ENCODE measurements at regions not wholly inside any gene's neighbourhood (a gene's known extent, or its start where the extent isn't known, plus 50 kb on each side); places are given as distances from the start of the nearest gene placed in this dataset.

DNA sequence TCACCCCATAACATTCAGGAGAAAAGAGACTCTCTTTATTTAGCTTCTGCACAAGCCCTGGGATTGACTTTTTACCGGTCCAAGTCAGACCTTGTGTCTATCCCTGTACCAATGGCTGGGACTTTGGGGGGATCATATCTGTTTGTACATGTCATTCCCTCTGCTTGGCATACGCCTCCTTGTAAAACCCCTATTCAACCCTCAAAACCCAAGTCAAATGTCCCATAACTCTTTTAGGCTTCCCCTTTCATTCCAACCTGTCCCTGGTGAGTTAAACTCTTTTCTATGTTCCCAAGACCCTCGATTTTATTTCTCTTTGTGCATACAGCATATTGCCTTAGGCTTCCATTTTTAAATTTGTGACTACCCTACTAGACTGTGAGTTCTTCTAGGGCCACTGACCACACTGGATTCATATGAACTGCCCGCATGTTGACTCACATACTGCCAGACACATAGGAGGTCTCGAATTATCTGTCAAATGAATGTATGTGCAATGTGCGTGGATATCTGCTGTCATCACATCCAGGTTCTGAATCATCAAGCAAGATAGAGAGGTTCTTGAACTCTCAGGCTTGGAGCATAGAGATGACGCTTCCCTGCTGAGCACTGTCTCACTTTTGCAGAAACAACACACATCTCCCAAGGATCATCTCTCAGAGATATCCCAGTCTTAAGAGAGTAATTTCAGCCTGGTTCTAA lies 548.6 kb upstream of the TBX3 start:
- Mint-ChIP-seq H3K27ac (no peak overlapping the region), H3K4me1 (ENCODE audit: low read depth) (no peaks in the 10 kb centered on the region), H3K9me3 (ENCODE audit: insufficient read depth) (no peaks in the 10 kb centered on the region), H3K27me3 (ENCODE audit: low read depth) (no peaks in the 10 kb centered on the region), H3K36me3 (ENCODE audit: low read depth) (no peaks in the 10 kb centered on the region), H3K4me3 (no peak overlapping the region)
- POLR2A ChIA-PET = no interaction called here
- ATAC-seq (no peak), DNase-seq (no peak)
- CTCF ChIA-PET = no interaction called here

DNA sequence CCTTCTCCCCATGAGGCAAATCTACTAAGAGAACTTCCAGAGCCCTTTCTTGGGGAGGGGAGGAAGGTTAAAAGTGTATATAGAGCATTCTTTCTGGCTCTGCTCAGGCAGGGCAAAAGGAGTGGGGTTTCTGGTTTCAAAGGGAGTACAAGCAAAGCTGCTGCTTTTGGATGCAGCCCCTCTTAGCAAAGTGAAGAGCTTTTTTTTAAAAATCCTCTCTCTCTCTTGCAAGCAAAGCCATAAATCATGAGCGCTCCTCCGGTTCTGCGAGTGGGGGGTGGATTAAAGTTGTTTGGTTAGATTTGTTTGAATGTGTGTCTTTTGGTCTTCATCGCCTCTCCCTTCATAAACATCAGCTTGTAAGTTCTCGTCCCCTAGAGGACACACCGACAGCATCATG lies 546.6 kb upstream of the TBX3 start:
- H3K4me1 Mint-ChIP-seq (ENCODE audit: low read depth) = no peaks in the 10 kb centered on the region
- H3K27me3 Mint-ChIP-seq (ENCODE audit: low read depth) = no peaks in the 10 kb centered on the region
- no peaks in the 10 kb centered on the region for H3K36me3 Mint-ChIP-seq (ENCODE audit: low read depth)
- ChIA-PET POLR2A (no interaction called here), CTCF (no interaction called here)
- ATAC-seq (no peak), DNase-seq (no peak)
- H3K27ac Mint-ChIP-seq = no peak overlapping the region
- no peaks in the 10 kb centered on the region for H3K9me3 Mint-ChIP-seq (ENCODE audit: insufficient read depth)
- H3K4me3 Mint-ChIP-seq = no peak overlapping the region

GRCh38 chr12:115229517-115229916 lies 545.5 kb upstream of the TBX3 start:
- Mint-ChIP-seq H3K27ac (no peak overlapping the region), H3K4me3 (no peak overlapping the region), H3K9me3 (ENCODE audit: insufficient read depth) (no peaks in the 10 kb centered on the region), H3K27me3 (ENCODE audit: low read depth) (no peaks in the 10 kb centered on the region), H3K4me1 (ENCODE audit: low read depth) (no peaks in the 10 kb centered on the region), H3K36me3 (ENCODE audit: low read depth) (no peaks in the 10 kb centered on the region)
- DNase-seq (no peak), ATAC-seq (no peak)
- ChIA-PET POLR2A (no interaction called here), CTCF (no interaction called here)

GRCh38 chr12:115228434-115228833 lies 544.5 kb upstream of the TBX3 start:
- no peaks in the 10 kb centered on the region for H3K9me3 Mint-ChIP-seq (ENCODE audit: insufficient read depth)
- H3K36me3 Mint-ChIP-seq (ENCODE audit: low read depth) = no peaks in the 10 kb centered on the region
- no peaks in the 10 kb centered on the region for H3K27me3 Mint-ChIP-seq (ENCODE audit: low read depth)
- no peak overlapping the region for H3K27ac Mint-ChIP-seq
- CTCF ChIA-PET = no interaction called here
- H3K4me1 Mint-ChIP-seq (ENCODE audit: low read depth) = no peaks in the 10 kb centered on the region
- POLR2A ChIA-PET = no interaction called here
- no peak for DNase-seq
- no peak for ATAC-seq
- no peak overlapping the region for H3K4me3 Mint-ChIP-seq

GRCh38 chr12:115227137-115227615 lies 543.2 kb upstream of the TBX3 start:
- no peak overlapping the region for H3K27ac Mint-ChIP-seq
- DNase-seq = no peak
- CTCF ChIA-PET = no interaction called here
- POLR2A ChIA-PET = no interaction called here
- H3K27me3 Mint-ChIP-seq (ENCODE audit: low read depth) = no peaks in the 10 kb centered on the region
- no peak overlapping the region for H3K4me3 Mint-ChIP-seq
- H3K36me3 Mint-ChIP-seq (ENCODE audit: low read depth) = no peaks in the 10 kb centered on the region
- H3K9me3 Mint-ChIP-seq (ENCODE audit: insufficient read depth) = no peaks in the 10 kb centered on the region
- ATAC-seq = no peak
- H3K4me1 Mint-ChIP-seq (ENCODE audit: low read depth) = no peaks in the 10 kb centered on the region

DNA sequence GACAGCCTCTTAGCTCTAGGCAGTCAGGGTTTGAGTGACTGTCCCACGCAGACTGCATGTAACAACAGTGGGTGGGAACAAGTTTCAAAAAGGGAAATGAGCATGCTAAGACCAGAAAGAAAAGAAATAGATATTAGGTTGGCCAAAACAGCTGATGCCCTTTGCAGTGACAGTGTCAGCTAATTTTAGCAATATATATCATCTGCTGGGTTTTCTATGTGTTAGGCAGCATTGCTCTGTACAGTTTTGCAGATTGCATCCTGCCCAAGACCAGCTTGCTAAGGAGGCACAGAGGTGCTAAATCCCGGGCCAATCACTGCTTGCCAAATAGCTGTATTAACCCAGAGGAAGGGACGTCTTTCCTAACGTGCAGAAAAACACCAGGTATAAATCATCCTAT lies 541.9 kb upstream of the TBX3 start:
- ChIA-PET POLR2A (no interaction called here), CTCF (no interaction called here)
- DNase-seq (no peak), ATAC-seq (no peak)
- Mint-ChIP-seq H3K4me1 (ENCODE audit: low read depth) (no peaks in the 10 kb centered on the region), H3K27me3 (ENCODE audit: low read depth) (no peaks in the 10 kb centered on the region), H3K4me3 (no peak overlapping the region), H3K9me3 (ENCODE audit: insufficient read depth) (no peaks in the 10 kb centered on the region), H3K36me3 (ENCODE audit: low read depth) (no peaks in the 10 kb centered on the region), H3K27ac (no peak overlapping the region)

DNA sequence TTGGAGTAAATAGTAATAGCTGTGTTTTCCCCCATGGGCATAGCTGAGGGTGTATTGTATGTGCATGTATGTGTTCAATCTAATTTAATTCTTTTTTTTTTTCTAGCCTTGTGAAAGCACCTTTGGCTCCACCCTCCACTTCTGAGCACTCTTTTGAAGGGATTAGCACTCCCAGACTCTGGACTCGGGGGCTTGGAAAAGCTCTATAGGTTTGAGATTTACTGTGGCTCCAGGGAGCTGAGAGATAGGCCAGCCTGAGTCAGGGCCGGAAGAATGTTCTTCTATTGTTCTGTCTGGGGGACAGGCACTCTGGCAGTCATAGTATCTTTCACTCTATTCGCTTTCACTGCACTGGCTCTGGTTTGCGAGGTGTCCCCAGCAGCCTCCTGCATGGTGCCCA lies 540.0 kb upstream of the TBX3 start:
- Mint-ChIP-seq H3K4me3 (no peak overlapping the region), H3K9me3 (ENCODE audit: insufficient read depth) (no peaks in the 10 kb centered on the region), H3K4me1 (ENCODE audit: low read depth) (no peaks in the 10 kb centered on the region), H3K27ac (no peak overlapping the region), H3K27me3 (ENCODE audit: low read depth) (no peaks in the 10 kb centered on the region), H3K36me3 (ENCODE audit: low read depth) (no peaks in the 10 kb centered on the region)
- CTCF ChIA-PET = no interaction called here
- DNase-seq = no peak
- POLR2A ChIA-PET = no interaction called here
- ATAC-seq = no peak

DNA sequence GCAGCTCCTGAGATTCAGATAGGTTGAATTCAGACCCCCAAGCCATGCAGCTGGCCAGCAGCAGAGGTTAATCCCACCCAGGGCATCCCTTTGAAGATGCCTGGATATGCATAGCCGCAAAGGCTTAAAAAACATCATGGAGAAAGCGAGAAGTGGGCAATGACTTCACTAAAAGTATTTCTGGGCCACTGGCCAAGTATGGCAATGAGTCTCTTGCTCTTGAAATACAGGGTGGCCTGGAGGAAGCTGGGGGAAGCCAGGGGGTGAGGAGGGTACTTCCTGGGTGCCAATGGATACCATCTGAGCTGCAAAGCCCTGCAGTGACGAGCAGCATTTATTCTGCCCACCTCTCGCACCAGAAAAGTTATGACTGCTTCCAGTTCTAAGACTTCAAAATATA lies 539.3 kb upstream of the TBX3 start:
- ChIA-PET POLR2A (no interaction called here), CTCF (no interaction called here)
- H3K4me1 Mint-ChIP-seq (ENCODE audit: low read depth) = no peaks in the 10 kb centered on the region
- no peaks in the 10 kb centered on the region for H3K27me3 Mint-ChIP-seq (ENCODE audit: low read depth)
- no peaks in the 10 kb centered on the region for H3K9me3 Mint-ChIP-seq (ENCODE audit: insufficient read depth)
- DNase-seq (no peak), ATAC-seq (no peak)
- no peaks in the 10 kb centered on the region for H3K36me3 Mint-ChIP-seq (ENCODE audit: low read depth)
- H3K4me3 Mint-ChIP-seq = no peak overlapping the region
- no peak overlapping the region for H3K27ac Mint-ChIP-seq

DNA sequence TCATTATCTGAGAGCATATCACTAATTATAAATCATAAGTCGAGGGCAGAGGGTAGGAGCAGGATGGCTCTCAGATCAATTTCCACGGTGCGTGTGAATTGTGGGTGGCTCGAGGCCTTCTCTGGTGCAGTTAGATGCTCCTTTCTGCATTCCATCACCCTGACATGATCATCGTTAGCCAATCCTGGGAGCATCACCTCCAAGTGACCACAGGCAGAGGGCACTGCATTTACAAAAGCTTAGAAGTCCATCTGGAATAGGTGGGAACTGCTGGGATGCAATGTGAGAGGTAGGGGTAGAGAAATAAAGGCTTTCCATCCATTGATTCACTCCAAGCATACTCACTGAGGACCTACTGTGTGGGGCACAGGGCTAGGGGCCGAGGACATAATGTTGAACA lies 538.2 kb upstream of the TBX3 start:
- Mint-ChIP-seq H3K4me3 (no peak overlapping the region), H3K27me3 (ENCODE audit: low read depth) (no peaks in the 10 kb centered on the region), H3K9me3 (ENCODE audit: insufficient read depth) (no peaks in the 10 kb centered on the region), H3K36me3 (ENCODE audit: low read depth) (no peaks in the 10 kb centered on the region), H3K4me1 (ENCODE audit: low read depth) (no peaks in the 10 kb centered on the region), H3K27ac (no peak overlapping the region)
- DNase-seq (no peak), ATAC-seq (no peak)
- POLR2A ChIA-PET = interaction anchor here (0.6 kb wide), 1 partner anchor 83 kb away, joined by 5 read pairs; no protein-coding TSS in a partner anchor
- CTCF ChIA-PET = no interaction called here

- no peaks in the 10 kb centered on the region for H3K9me3 Mint-ChIP-seq (ENCODE audit: insufficient read depth)
- no peak for ATAC-seq
- DNase-seq = no peak
- ChIA-PET POLR2A (no interaction called here), CTCF (no interaction called here)
- H3K4me3 Mint-ChIP-seq = no peak overlapping the region
- H3K27me3 Mint-ChIP-seq (ENCODE audit: low read depth) = no peaks in the 10 kb centered on the region
- no peaks in the 10 kb centered on the region for H3K4me1 Mint-ChIP-seq (ENCODE audit: low read depth)
- H3K27ac Mint-ChIP-seq = no peak overlapping the region
- H3K36me3 Mint-ChIP-seq (ENCODE audit: low read depth) = no peaks in the 10 kb centered on the region
Measured at GRCh38 chr12:115216301-115216700, 532.3 kb upstream of the TBX3 start.

GRCh38 chr12:115215544-115215943 lies 531.6 kb upstream of the TBX3 start:
- Mint-ChIP-seq H3K36me3 (ENCODE audit: low read depth) (no peaks in the 10 kb centered on the region), H3K27ac (no peak overlapping the region), H3K9me3 (ENCODE audit: insufficient read depth) (no peaks in the 10 kb centered on the region), H3K4me3 (no peak overlapping the region), H3K4me1 (ENCODE audit: low read depth) (no peaks in the 10 kb centered on the region), H3K27me3 (ENCODE audit: low read depth) (no peaks in the 10 kb centered on the region)
- ChIA-PET POLR2A (no interaction called here), CTCF (no interaction called here)
- no peak for DNase-seq
- no peak for ATAC-seq

GRCh38 chr12:115213538-115214016 lies 529.6 kb upstream of the TBX3 start:
- H3K4me3 Mint-ChIP-seq = no peak overlapping the region
- no peak for ATAC-seq
- no peak for DNase-seq
- CTCF ChIA-PET = no interaction called here
- no peaks in the 10 kb centered on the region for H3K9me3 Mint-ChIP-seq (ENCODE audit: insufficient read depth)
- no peak overlapping the region for H3K27ac Mint-ChIP-seq
- no peaks in the 10 kb centered on the region for H3K36me3 Mint-ChIP-seq (ENCODE audit: low read depth)
- no peaks in the 10 kb centered on the region for H3K27me3 Mint-ChIP-seq (ENCODE audit: low read depth)
- POLR2A ChIA-PET = no interaction called here
- no peaks in the 10 kb centered on the region for H3K4me1 Mint-ChIP-seq (ENCODE audit: low read depth)

GRCh38 chr12:115213118-115213517 lies 529.1 kb upstream of the TBX3 start:
- POLR2A ChIA-PET = no interaction called here
- H3K36me3 Mint-ChIP-seq (ENCODE audit: low read depth) = no peaks in the 10 kb centered on the region

More at GRCh38 chr12:115213118-115213517, 529.1 kb upstream of the TBX3 start:
- Mint-ChIP-seq H3K4me3 (no peak overlapping the region), H3K4me1 (ENCODE audit: low read depth) (no peaks in the 10 kb centered on the region), H3K27ac (no peak overlapping the region), H3K9me3 (ENCODE audit: insufficient read depth) (no peaks in the 10 kb centered on the region), H3K27me3 (ENCODE audit: low read depth) (no peaks in the 10 kb centered on the region)
- ATAC-seq = no peak
- no peak for DNase-seq
- CTCF ChIA-PET = no interaction called here
